ENCODE measurements at regions not wholly inside any gene's neighbourhood (a gene's known extent, or its start where the extent isn't known, plus 50 kb on each side); places are given as distances from the start of the nearest gene placed in this dataset.

GRCh38 chr2:181745796-181746540, 65.7 kb upstream of the NEUROD1 start:
- DNase-seq (ENCODE audit: insufficient read length, low spot score) (no peak), FAIRE-seq (no peak)
- no peak for TF ChIP-seq CTCF (IDR thresholded peaks at IDR 0.05; ENCODE audit: insufficient read depth, missing control alignments)

GRCh38 chr2:181746844-181747243, 66.5 kb upstream of the NEUROD1 start:
- TF ChIP-seq CTCF (IDR thresholded peaks at IDR 0.05; ENCODE audit: insufficient read depth, missing control alignments): no peak
- DNase-seq (ENCODE audit: insufficient read length, low spot score): no peak
- no peak for FAIRE-seq

- FAIRE-seq: no peak
- TF ChIP-seq CTCF (IDR thresholded peaks at IDR 0.05; ENCODE audit: insufficient read depth, missing control alignments): no peak
These were observed 70.0 kb upstream of the NEUROD1 start for GRCh38 chr2:181750305-181750704.

GRCh38 chr2:181751266-181752030, 71.1 kb upstream of the NEUROD1 start:
- TF ChIP-seq CTCF (IDR thresholded peaks at IDR 0.05; ENCODE audit: insufficient read depth, missing control alignments): no peak
- FAIRE-seq (no peak), DNase-seq (ENCODE audit: insufficient read length, low spot score) (no peak)

More at GRCh38 chr2:181750305-181750704, 70.0 kb upstream of the NEUROD1 start:
- DNase-seq (ENCODE audit: insufficient read length, low spot score): no peak

GRCh38 chr2:181752301-181752700, 72.0 kb upstream of the NEUROD1 start:
- no peak for TF ChIP-seq CTCF (IDR thresholded peaks at IDR 0.05; ENCODE audit: insufficient read depth, missing control alignments)
- FAIRE-seq (no peak), DNase-seq (ENCODE audit: insufficient read length, low spot score) (no peak)

- DNase-seq (ENCODE audit: insufficient read length, low spot score): no peak
- no peak for TF ChIP-seq CTCF (IDR thresholded peaks at IDR 0.05; ENCODE audit: insufficient read depth, missing control alignments)
- FAIRE-seq: no peak
These were observed 73.4 kb upstream of the NEUROD1 start for GRCh38 chr2:181753686-181754085.

GRCh38 chr2:181754105-181754504, 73.8 kb upstream of the NEUROD1 start:
- FAIRE-seq (no peak), DNase-seq (ENCODE audit: insufficient read length, low spot score) (no peak)
- no peak for TF ChIP-seq CTCF (IDR thresholded peaks at IDR 0.05; ENCODE audit: insufficient read depth, missing control alignments)
